HCT116 (cell line): ENCODE measurements at regions not wholly inside any gene's neighbourhood (a gene's known extent, or its start where the extent isn't known, plus 50 kb on each side); places are given as distances from the start of the nearest gene placed in this dataset.

Experiments
- ATAC-seq: fragments of 200-7000 bp; cut with Tn5 transposase; 2 replicates; pipeline ENCODE4 v1.9.1; 2020; ENCODE audit warnings: mild to moderate bottlenecking, moderate library complexity
- BruUV-seq: library from RNA; stranded (reverse); fragments of 400-500 nt; replicated peaks from 2 replicates; lab custom pipeline; 2021; lab: Mats Ljungman, UMichigan
- CTCF ChIA-PET: fragments of 300-600 bp; sonication (Branson Sonifier 250); formaldehyde crosslinking; loops from one replicate; lab custom pipeline; 2021; ENCODE audit warnings: antibody characterized with exemption; lab: Charles Lee
- POLR2A ChIA-PET: fragments of 300-600, 350-600 bp; sonication (Branson Sonifier 250); formaldehyde crosslinking; loops from one replicate; lab custom pipeline; 2021; ENCODE audit warnings: antibody characterized with exemption; lab: Charles Lee
- RAD21 ChIA-PET, 2 experiments: fragments of 300-600 bp; sonication (Branson Sonifier 250); formaldehyde crosslinking; loops; one replicate each; lab custom pipeline; 2023; ENCODE audit warnings: low total read pairs in 2 of 2; ENCODE audit not compliant: uncharacterized antibody in 2 of 2, unreplicated experiment in 2 of 2, low non-redundant PET in 1 of 2; lab: Charles Lee
- DNase-seq: peaks from one replicate; pipeline ENCODE4 v3.0.0-alpha.2; 2010; ENCODE audit warnings: low read depth, low spot score
- H2AFZ ChIP-seq: fragments of 200-600 bp; shearing (Covaris generic), sonication (generic); 2 replicates; pipeline ENCODE4 v1.6.1; 2017; ENCODE audit warnings: low read depth, mixed run types, mixed read lengths, antibody characterized with exemption, low read length; ENCODE audit not compliant: poor library complexity, severe bottlenecking
- H3K27ac ChIP-seq: 2 replicates; pipeline ENCODE4 v1.5.1; 2012; ENCODE audit warnings: low read depth, low read length
- H3K27me3 ChIP-seq: fragments of 200-600 bp; sonication (generic); 2 replicates; pipeline ENCODE4 v1.6.1; 2016; ENCODE audit warnings: mixed run types, low read length, mixed read lengths; ENCODE audit not compliant: insufficient read depth
- H3K36me3 ChIP-seq, 2 experiments: fragments of 200-500 bp in 1 of 2; fragments of 200-600 bp in 1 of 2; sonication (Bioruptor generic) in 1 of 2; sonication (generic) in 1 of 2; 2 replicates each; pipeline versions ENCODE4 v1.5.1 to v1.6.1; 2014 to 2016; ENCODE audit warnings: low read length in 2 of 2, inconsistent platforms in 1 of 2, mixed read lengths in 1 of 2, mixed run types in 1 of 2; ENCODE audit not compliant: insufficient read depth in 2 of 2, control insufficient read depth in 1 of 2
- H3K4me1 ChIP-seq, 2 experiments: fragments of 200-600 bp in 1 of 2; sonication (generic) in 1 of 2; 2 replicates each; pipeline versions ENCODE4 v1.5.1 to v1.6.1; 2012 to 2017; ENCODE audit warnings: low read length in 2 of 2, inconsistent platforms in 1 of 2, mild to moderate bottlenecking in 1 of 2, mixed read lengths in 1 of 2, mixed run types in 1 of 2, moderate library complexity in 1 of 2; ENCODE audit not compliant: insufficient read depth in 2 of 2, control insufficient read depth in 1 of 2
- H3K4me2 ChIP-seq: fragments of 200-600 bp; sonication (generic); 2 replicates; pipeline ENCODE4 v1.6.1; 2017; ENCODE audit warnings: mixed run types, low read length, mixed read lengths
- H3K4me3 ChIP-seq, 2 experiments: fragments of 200-600 bp in 1 of 2; sonication (generic) in 1 of 2; replicated peaks in 1 of 2; 2 replicates each; pipeline ENCODE4 v1.5.1; 2011 to 2016; ENCODE audit warnings: low read length in 2 of 2, control low read depth in 1 of 2, low read depth in 1 of 2, mild to moderate bottlenecking in 1 of 2, mixed read lengths in 1 of 2, mixed run types in 1 of 2
- H3K79me2 ChIP-seq: fragments of 200-600 bp; sonication (generic); 2 replicates; pipeline ENCODE4 v1.6.1; 2017; ENCODE audit warnings: mild to moderate bottlenecking, mixed run types, low read length, moderate library complexity, mixed read lengths; ENCODE audit not compliant: insufficient read depth
- H3K9ac ChIP-seq: fragments of 200-600 bp; sonication (generic); 2 replicates; pipeline ENCODE4 v1.6.1; 2016; ENCODE audit warnings: low read length, mixed read lengths
- H3K9me2 ChIP-seq: fragments of 200-600 bp; sonication (generic), shearing (Covaris generic); 2 replicates; pipeline ENCODE4 v1.6.1; 2017; ENCODE audit warnings: mixed run types, mild to moderate bottlenecking, moderate library complexity; ENCODE audit not compliant: insufficient read depth
- H3K9me3 ChIP-seq, 2 experiments: fragments of 200-500 bp in 1 of 2; fragments of 200-600 bp in 1 of 2; sonication (Bioruptor generic) in 1 of 2; sonication (generic) in 1 of 2; 2 replicates each; pipeline ENCODE4 v1.6.1; 2014 to 2017; ENCODE audit warnings: low read length in 2 of 2, mixed read lengths in 2 of 2, inconsistent platforms in 1 of 2, low read depth in 1 of 2, mild to moderate bottlenecking in 1 of 2, mixed run types in 1 of 2, moderate library complexity in 1 of 2; ENCODE audit not compliant: control insufficient read depth in 1 of 2, insufficient read depth in 1 of 2
- H4K20me1 ChIP-seq: fragments of 200-600 bp; sonication (generic), shearing (Covaris generic); 2 replicates; pipeline ENCODE4 v1.6.1; 2017; ENCODE audit warnings: mixed run types, mild to moderate bottlenecking, moderate library complexity; ENCODE audit not compliant: insufficient read depth
- EGR1 ChIP-seq: IDR thresholded peaks from 2 replicates; pipeline ENCODE4 v1.6.1; 2012; ENCODE audit warnings: low read depth
- ELF1 ChIP-seq: IDR thresholded peaks from 2 replicates; pipeline ENCODE4 v1.6.1; 2012; ENCODE audit warnings: low read depth, borderline replicate concordance
- EZH2 ChIP-seq: fragments of 200-600 bp; sonication (generic); IDR thresholded peaks from 2 replicates; pipeline ENCODE4 v1.6.1; 2017; ENCODE audit warnings: antibody characterized with exemption, mixed run types
- EZH2phosphoT487 ChIP-seq: fragments of 200-600 bp; IDR thresholded peaks from 2 replicates; pipeline ENCODE4 v1.6.1; 2018; ENCODE audit warnings: antibody characterized with exemption, borderline replicate concordance
- FOSL1 ChIP-seq: IDR thresholded peaks from 2 replicates; pipeline ENCODE4 v1.6.1; 2012; ENCODE audit warnings: low read depth
- SP1 ChIP-seq: IDR thresholded peaks from 2 replicates; pipeline ENCODE4 v1.6.1; 2012; ENCODE audit warnings: low read depth
- TCF7L2 ChIP-seq: IDR thresholded peaks from 2 replicates; pipeline ENCODE4 v1.7.0; 2011; ENCODE audit warnings: borderline replicate concordance, inconsistent platforms; ENCODE audit not compliant: insufficient read depth, insufficient read length; ENCODE audit errors: extremely low read depth
- YY1 ChIP-seq: IDR thresholded peaks from 2 replicates; pipeline ENCODE4 v1.6.1; 2011; ENCODE audit warnings: low read length, low read depth, moderate library complexity, mild to moderate bottlenecking; ENCODE audit not compliant: insufficient replicate concordance; ENCODE audit errors: extremely low read depth
- ZFX ChIP-seq: fragments of 450-650 bp; IDR thresholded peaks from 2 replicates; pipeline ENCODE4 v1.6.1; 2017
- intact Hi-C: fragments of 100-400 bp; cut with micrococcal nuclease; formaldehyde crosslinking; loops from 2 replicates; pipeline ENCODE4 v1.10.0; 2022
- TF ChIP-seq, protein P1 (sequence below): IDR thresholded peaks from 2 replicates; pipeline ENCODE4 v1.6.1; 2012
- TF ChIP-seq, protein P2 (sequence below): IDR thresholded peaks from 2 replicates; pipeline ENCODE4 v1.6.1; 2012; ENCODE audit warnings: low read depth

DNA sequence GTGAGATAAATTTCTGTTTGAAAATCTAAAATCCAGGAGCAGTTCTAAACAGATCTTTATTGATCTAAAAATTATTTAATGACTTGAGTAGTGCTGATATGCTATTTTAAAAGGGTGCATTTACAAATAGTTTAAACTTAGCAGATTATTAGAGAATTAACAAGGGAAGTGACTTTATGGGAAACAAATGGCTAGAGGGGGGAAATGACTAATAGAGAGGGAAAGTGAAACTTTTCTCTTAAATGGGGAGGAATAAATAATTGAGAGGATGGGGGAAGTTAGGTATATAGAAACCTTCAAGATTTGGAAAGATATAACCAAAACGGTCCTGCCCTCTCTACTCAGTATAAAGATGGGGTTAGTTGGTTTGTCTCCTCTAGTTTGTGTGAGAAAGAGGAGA lies 90.1 kb upstream of the ARMC3 start:
- H3K4me1 ChIP-seq: no peaks in the 10 kb centered on the region
- no peak overlapping the region for H2AFZ ChIP-seq
- POLR2A ChIA-PET: no interaction called here
- CTCF ChIA-PET: no interaction called here
- no peaks in the 10 kb centered on the region for H3K36me3 ChIP-seq
- no peak for ATAC-seq
- H3K27me3 ChIP-seq: no peaks in the 10 kb centered on the region
- no peak for TF ChIP-seq SP1
- TF ChIP-seq TCF7L2: no peak
- no peak for TF ChIP-seq FOSL1
- TF ChIP-seq EZH2: no peak
- no peak for TF ChIP-seq EGR1
- no peak for TF ChIP-seq EZH2phosphoT487
- no peak for TF ChIP-seq ELF1
- TF ChIP-seq, protein P1, sequence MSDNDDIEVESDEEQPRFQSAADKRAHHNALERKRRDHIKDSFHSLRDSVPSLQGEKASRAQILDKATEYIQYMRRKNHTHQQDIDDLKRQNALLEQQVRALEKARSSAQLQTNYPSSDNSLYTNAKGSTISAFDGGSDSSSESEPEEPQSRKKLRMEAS: no peak
- TF ChIP-seq, protein P2, sequence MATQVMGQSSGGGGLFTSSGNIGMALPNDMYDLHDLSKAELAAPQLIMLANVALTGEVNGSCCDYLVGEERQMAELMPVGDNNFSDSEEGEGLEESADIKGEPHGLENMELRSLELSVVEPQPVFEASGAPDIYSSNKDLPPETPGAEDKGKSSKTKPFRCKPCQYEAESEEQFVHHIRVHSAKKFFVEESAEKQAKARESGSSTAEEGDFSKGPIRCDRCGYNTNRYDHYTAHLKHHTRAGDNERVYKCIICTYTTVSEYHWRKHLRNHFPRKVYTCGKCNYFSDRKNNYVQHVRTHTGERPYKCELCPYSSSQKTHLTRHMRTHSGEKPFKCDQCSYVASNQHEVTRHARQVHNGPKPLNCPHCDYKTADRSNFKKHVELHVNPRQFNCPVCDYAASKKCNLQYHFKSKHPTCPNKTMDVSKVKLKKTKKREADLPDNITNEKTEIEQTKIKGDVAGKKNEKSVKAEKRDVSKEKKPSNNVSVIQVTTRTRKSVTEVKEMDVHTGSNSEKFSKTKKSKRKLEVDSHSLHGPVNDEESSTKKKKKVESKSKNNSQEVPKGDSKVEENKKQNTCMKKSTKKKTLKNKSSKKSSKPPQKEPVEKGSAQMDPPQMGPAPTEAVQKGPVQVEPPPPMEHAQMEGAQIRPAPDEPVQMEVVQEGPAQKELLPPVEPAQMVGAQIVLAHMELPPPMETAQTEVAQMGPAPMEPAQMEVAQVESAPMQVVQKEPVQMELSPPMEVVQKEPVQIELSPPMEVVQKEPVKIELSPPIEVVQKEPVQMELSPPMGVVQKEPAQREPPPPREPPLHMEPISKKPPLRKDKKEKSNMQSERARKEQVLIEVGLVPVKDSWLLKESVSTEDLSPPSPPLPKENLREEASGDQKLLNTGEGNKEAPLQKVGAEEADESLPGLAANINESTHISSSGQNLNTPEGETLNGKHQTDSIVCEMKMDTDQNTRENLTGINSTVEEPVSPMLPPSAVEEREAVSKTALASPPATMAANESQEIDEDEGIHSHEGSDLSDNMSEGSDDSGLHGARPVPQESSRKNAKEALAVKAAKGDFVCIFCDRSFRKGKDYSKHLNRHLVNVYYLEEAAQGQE: no peak
- TF ChIP-seq YY1: no peak
- TF ChIP-seq ZFX: no peak
- no peak for DNase-seq
- no peak overlapping the region for H3K27ac ChIP-seq
- no peaks in the 10 kb centered on the region for H3K9me3 ChIP-seq
- BruUV-seq: no TSS peak
- H3K9ac ChIP-seq: no peak overlapping the region
- no peaks in the 10 kb centered on the region for H3K9me2 ChIP-seq
- no peaks in the 10 kb centered on the region for H4K20me1 ChIP-seq
- H3K4me3 ChIP-seq: no peak overlapping the region
- intact Hi-C loops: no loop called here
- H3K4me2 ChIP-seq: no peak overlapping the region
- H3K79me2 ChIP-seq: no peaks in the 10 kb centered on the region
- RAD21 ChIA-PET: no interaction called here
